Glutamatergic neuron (in vitro differentiated cells): ENCODE measurements at regions not wholly inside any gene's neighbourhood (a gene's known extent, or its start where the extent isn't known, plus 50 kb on each side); places are given as distances from the start of the nearest gene placed in this dataset.

Experiments used
- DNase-seq: peaks from one replicate; pipeline ENCODE4 v3.0.0; 2022
- H3K27ac Mint-ChIP-seq: one replicate; pipeline ENCODE4 v1.8.0; 2020; ENCODE audit warnings: mild to moderate bottlenecking, mixed read lengths, inconsistent platforms; ENCODE audit not compliant: unreplicated experiment
- H3K27me3 Mint-ChIP-seq: one replicate; pipeline ENCODE4 v1.8.0; 2020; ENCODE audit warnings: mild to moderate bottlenecking, moderate library complexity, mixed read lengths, inconsistent platforms; ENCODE audit not compliant: unreplicated experiment
- H3K36me3 Mint-ChIP-seq: one replicate; pipeline ENCODE4 v1.8.0; 2020; ENCODE audit warnings: mild to moderate bottlenecking, mixed read lengths, inconsistent platforms; ENCODE audit not compliant: unreplicated experiment
- H3K4me1 Mint-ChIP-seq: one replicate; pipeline ENCODE4 v1.8.0; 2020; ENCODE audit warnings: mild to moderate bottlenecking, low read depth, mixed read lengths, inconsistent platforms; ENCODE audit not compliant: unreplicated experiment
- H3K4me3 Mint-ChIP-seq: one replicate; pipeline ENCODE4 v1.8.0; 2020; ENCODE audit warnings: mild to moderate bottlenecking, mixed read lengths, inconsistent platforms; ENCODE audit not compliant: unreplicated experiment
- H3K9me3 Mint-ChIP-seq: one replicate; pipeline ENCODE4 v1.8.0; 2020; ENCODE audit warnings: mild to moderate bottlenecking, moderate library complexity, mixed read lengths, inconsistent platforms; ENCODE audit not compliant: unreplicated experiment
- CTCF ChIP-seq: fragments of 200-600 bp; sonication (generic); IDR thresholded peaks from one replicate; pipeline ENCODE4 v1.5.0; 2021; ENCODE audit not compliant: partially characterized antibody, unreplicated experiment

GRCh38 chr4:62293551-62293950 is 1093.4 kb downstream of the ADGRL3 start:
- no peak for TF ChIP-seq CTCF
- Mint-ChIP-seq H3K4me3 (no peak overlapping the region), H3K27ac (no peak overlapping the region), H3K27me3 (no peaks in the 10 kb centered on the region), H3K4me1 (peaks cover 12% of the 10 kb centered on the region), H3K9me3 (peaks cover 7% of the 10 kb centered on the region), H3K36me3 (no peaks in the 10 kb centered on the region)
- DNase-seq: no peak

DNA sequence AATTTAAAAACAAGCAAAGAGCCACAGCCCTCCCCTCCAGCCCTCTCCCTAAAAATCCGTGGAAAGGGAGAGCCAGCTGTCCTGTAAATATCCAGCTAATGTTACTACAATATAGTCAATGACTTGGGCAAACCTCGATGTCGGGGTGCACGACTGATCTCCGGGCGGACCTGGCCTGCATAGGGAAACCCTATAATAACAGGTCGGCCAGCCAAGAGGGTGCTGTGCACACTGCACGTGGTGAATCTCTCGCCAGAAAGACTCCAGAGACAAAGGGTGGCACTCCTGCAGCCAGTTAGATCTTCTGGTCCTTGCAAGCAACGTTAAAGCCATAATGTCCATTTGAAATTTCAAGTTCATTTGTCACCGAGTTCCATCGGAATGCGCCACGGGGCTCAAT is 1092.8 kb downstream of the ADGRL3 start:
- TF ChIP-seq CTCF: no peak
- DNase-seq: no peak
- Mint-ChIP-seq H3K4me3 (no peak overlapping the region), H3K9me3 (peaks cover 7% of the 10 kb centered on the region), H3K36me3 (no peaks in the 10 kb centered on the region), H3K27me3 (no peaks in the 10 kb centered on the region), H3K4me1 (peaks cover 12% of the 10 kb centered on the region), H3K27ac (no peak overlapping the region)

DNA sequence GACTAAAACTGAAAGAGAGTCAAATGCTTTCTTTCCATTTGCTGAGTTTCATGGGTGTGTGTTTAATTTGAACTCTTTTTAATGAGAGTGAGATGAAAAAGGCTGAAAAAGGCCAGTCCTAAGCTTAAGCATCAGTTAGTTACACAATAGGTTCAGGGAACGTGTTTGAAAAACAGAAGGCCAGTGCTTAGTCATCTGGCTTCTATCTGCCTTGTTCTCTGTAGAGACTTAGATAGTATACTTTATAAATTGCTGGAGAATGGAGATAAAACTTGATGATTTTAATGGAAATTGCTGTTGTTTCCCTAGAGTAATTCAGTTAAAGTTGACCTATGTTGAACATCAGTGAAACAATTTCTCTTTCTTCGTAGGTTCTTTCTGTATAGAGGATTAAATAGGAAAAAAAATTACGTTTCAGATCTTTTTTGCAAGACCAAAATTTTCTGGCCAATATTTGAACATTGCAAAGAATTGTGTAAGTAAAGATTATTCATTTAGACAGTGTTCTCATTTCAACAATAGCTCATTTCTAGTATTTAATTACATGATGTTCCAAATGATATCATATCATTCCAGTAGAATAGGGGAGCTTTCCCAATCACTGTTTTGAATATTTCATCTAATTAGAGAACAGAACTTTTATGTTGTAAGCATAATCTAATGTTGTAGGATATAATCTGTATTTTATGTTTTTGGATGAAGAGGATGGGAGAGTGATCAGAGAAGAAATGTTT is 1088.8 kb downstream of the ADGRL3 start:
- DNase-seq: no peak
- no peak for TF ChIP-seq CTCF
- Mint-ChIP-seq H3K4me3 (no peak overlapping the region), H3K36me3 (no peaks in the 10 kb centered on the region), H3K27me3 (no peaks in the 10 kb centered on the region), H3K4me1 (peaks cover 12% of the 10 kb centered on the region), H3K9me3 (peaks cover 1% of the 10 kb centered on the region), H3K27ac (no peak overlapping the region)

- H3K27ac Mint-ChIP-seq: no peak overlapping the region
- no peak for TF ChIP-seq CTCF
- peaks cover 5% of the 10 kb centered on the region for H3K4me1 Mint-ChIP-seq
- H3K27me3 Mint-ChIP-seq: no peaks in the 10 kb centered on the region
- DNase-seq: no peak
- no peak overlapping the region for H3K4me3 Mint-ChIP-seq
- H3K36me3 Mint-ChIP-seq: no peaks in the 10 kb centered on the region
- no peaks in the 10 kb centered on the region for H3K9me3 Mint-ChIP-seq
Observed at GRCh38 chr4:62285026-62285425, 1084.9 kb downstream of the ADGRL3 start.

- H3K4me3 Mint-ChIP-seq: no peak overlapping the region
- H3K4me1 Mint-ChIP-seq: no peaks in the 10 kb centered on the region
- H3K27me3 Mint-ChIP-seq: no peaks in the 10 kb centered on the region
- no peak for TF ChIP-seq CTCF
- H3K9me3 Mint-ChIP-seq: no peaks in the 10 kb centered on the region
- DNase-seq: no peak
- no peaks in the 10 kb centered on the region for H3K36me3 Mint-ChIP-seq
- H3K27ac Mint-ChIP-seq: no peak overlapping the region
Observed at GRCh38 chr4:62279689-62280088, 1079.6 kb downstream of the ADGRL3 start.
